Glutamatergic neuron (in vitro differentiated cells): ENCODE measurements at regions not wholly inside any gene's neighbourhood (a gene's known extent, or its start where the extent isn't known, plus 50 kb on each side); places are given as distances from the start of the nearest gene placed in this dataset.

Experiments used
- DNase-seq: peaks from one replicate; pipeline ENCODE4 v3.0.0; 2022
- H3K27ac Mint-ChIP-seq: one replicate; pipeline ENCODE4 v1.8.0; 2020; ENCODE audit warnings: mild to moderate bottlenecking, mixed read lengths, inconsistent platforms; ENCODE audit not compliant: unreplicated experiment
- H3K27me3 Mint-ChIP-seq: one replicate; pipeline ENCODE4 v1.8.0; 2020; ENCODE audit warnings: mild to moderate bottlenecking, moderate library complexity, mixed read lengths, inconsistent platforms; ENCODE audit not compliant: unreplicated experiment
- H3K36me3 Mint-ChIP-seq: one replicate; pipeline ENCODE4 v1.8.0; 2020; ENCODE audit warnings: mild to moderate bottlenecking, mixed read lengths, inconsistent platforms; ENCODE audit not compliant: unreplicated experiment
- H3K4me1 Mint-ChIP-seq: one replicate; pipeline ENCODE4 v1.8.0; 2020; ENCODE audit warnings: mild to moderate bottlenecking, low read depth, mixed read lengths, inconsistent platforms; ENCODE audit not compliant: unreplicated experiment
- H3K4me3 Mint-ChIP-seq: one replicate; pipeline ENCODE4 v1.8.0; 2020; ENCODE audit warnings: mild to moderate bottlenecking, mixed read lengths, inconsistent platforms; ENCODE audit not compliant: unreplicated experiment
- H3K9me3 Mint-ChIP-seq: one replicate; pipeline ENCODE4 v1.8.0; 2020; ENCODE audit warnings: mild to moderate bottlenecking, moderate library complexity, mixed read lengths, inconsistent platforms; ENCODE audit not compliant: unreplicated experiment
- TF ChIP-seq, protein P1 (sequence below): fragments of 200-600 bp; sonication (generic); IDR thresholded peaks from one replicate; pipeline ENCODE4 v1.5.0; 2021; ENCODE audit not compliant: partially characterized antibody, unreplicated experiment

DNA sequence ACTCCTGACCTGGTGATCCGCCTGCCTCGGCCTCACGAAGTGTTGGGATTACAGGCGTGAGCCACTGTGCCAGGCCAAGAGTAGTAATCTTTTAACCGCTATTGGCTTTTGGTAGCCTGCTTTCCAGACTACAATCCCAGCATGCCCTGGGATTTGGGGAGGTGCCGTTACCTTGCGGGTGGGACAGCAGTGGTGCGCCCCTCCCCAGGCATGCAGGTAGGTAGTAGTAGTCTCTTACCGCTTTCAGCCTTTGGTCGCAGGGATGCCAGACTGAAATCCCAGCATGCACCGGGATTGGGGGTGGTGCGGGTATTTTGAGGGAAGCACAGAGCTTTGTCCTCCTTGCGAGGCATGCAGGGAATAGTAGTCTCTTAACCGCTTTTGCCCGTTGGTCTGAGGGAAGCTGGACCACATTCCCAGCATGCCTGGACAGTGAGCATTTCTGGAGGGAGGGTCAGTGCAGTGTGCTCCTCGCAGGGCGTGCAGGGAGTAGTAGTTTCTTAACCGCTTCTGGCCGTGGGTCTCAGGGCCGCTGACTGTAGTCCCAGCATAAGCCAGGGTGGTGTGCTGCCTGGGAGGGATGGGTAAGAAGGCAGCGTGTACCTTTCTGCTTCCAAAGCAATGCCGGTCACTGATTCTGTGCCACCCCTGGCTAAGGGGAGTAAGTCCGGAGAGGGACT lies 1686.8 kb downstream of the TP53TG3F start:
- H3K4me1 Mint-ChIP-seq: no peaks in the 10 kb centered on the region
- peaks cover 8% of the 10 kb centered on the region for H3K36me3 Mint-ChIP-seq
- TF ChIP-seq, protein P1, sequence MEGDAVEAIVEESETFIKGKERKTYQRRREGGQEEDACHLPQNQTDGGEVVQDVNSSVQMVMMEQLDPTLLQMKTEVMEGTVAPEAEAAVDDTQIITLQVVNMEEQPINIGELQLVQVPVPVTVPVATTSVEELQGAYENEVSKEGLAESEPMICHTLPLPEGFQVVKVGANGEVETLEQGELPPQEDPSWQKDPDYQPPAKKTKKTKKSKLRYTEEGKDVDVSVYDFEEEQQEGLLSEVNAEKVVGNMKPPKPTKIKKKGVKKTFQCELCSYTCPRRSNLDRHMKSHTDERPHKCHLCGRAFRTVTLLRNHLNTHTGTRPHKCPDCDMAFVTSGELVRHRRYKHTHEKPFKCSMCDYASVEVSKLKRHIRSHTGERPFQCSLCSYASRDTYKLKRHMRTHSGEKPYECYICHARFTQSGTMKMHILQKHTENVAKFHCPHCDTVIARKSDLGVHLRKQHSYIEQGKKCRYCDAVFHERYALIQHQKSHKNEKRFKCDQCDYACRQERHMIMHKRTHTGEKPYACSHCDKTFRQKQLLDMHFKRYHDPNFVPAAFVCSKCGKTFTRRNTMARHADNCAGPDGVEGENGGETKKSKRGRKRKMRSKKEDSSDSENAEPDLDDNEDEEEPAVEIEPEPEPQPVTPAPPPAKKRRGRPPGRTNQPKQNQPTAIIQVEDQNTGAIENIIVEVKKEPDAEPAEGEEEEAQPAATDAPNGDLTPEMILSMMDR: no peak
- H3K9me3 Mint-ChIP-seq: peaks cover 47% of the 10 kb centered on the region
- no peak for DNase-seq
- peaks cover 15% of the 10 kb centered on the region for H3K27me3 Mint-ChIP-seq
- H3K4me3 Mint-ChIP-seq: no peak overlapping the region
- no peak overlapping the region for H3K27ac Mint-ChIP-seq

DNA sequence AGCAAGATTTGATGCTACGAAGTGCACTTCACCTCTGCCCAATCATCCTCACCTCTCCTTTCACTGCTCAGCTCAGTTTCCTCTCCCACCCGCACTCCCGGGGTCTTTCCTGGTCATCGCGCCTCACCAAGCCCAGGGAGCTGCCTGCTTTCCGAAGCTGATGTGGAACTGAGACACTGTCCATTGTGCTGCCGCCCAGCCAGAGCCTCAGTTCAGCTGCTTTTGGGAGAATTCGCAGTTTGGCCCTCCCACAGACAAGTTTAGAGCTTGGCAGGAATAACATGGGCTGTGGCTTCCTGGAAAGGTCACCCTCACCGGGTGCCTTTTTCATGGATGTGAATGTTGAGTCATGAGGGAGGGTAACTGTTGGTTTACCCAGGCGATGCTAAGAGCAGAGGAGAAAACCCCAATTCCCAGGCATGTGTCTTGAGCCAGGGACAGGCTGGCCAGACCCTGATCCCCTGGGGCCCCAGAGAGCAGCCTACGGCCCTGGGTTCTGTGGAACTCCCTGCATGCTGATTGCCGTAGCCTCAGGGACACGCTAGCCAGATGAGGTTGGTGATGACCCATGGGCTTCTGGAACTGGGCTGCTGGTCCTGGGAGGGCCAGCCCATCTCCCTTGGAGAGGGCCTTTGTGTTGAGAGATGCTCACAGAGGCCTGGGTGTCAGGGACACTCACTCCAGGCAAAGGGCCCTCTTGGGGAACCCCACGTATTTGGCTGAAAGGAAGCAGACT lies 1687.5 kb downstream of the TP53TG3F start:
- TF ChIP-seq, protein P1: no peak
- no peak overlapping the region for H3K27ac Mint-ChIP-seq
- peaks cover 5% of the 10 kb centered on the region for H3K36me3 Mint-ChIP-seq
- H3K4me1 Mint-ChIP-seq: no peaks in the 10 kb centered on the region
- peaks cover 14% of the 10 kb centered on the region for H3K27me3 Mint-ChIP-seq
- H3K9me3 Mint-ChIP-seq: peaks cover 44% of the 10 kb centered on the region
- no peak for DNase-seq
- no peak overlapping the region for H3K4me3 Mint-ChIP-seq

DNA sequence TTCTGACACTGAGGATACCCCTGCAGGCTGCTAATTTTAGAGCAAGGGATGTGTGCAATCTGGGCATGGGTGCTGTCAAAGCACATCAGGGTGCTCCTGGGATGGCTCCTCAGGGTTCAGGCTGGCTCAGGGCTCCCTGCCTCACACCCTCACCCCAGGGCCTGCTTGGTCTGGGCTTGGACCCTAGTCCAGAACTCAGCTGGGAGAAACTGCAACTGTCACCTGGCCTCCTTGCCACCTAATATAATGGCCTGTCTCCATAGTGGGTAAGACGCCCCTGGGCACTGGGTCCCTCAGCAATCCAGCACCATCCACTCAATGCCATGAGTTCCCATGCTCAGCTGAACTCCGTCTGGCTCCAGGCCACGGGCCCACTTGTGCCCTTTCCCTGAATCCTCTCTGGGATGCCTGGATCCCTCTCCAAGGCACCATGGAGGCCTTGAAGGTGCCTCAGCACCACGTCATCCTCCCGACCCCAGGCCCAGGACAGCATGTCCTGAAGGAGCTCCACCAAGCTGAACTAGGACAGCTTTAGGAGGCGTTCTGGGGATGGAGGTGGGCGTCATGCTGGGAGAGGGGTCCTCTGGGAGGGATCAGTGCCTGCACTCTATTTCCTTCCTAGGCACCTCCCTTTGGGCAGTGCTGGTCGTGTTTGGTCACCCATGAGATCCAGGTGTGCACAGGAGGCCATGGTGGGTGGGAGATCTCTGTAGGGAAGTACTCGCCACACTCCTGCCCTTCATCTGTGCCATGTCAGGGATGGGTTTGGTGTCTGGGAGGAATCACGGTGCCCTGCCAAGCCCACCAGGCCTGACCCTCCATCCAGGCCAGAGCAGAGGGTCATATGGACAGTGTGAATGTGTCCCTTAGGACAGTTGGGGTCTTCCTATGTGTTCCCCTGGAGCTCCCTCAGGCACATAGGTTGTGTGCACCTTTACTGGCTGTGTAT lies 1688.4 kb downstream of the TP53TG3F start:
- Mint-ChIP-seq H3K4me1 (no peaks in the 10 kb centered on the region), H3K27ac (no peak overlapping the region), H3K36me3 (peaks cover 5% of the 10 kb centered on the region), H3K4me3 (no peak overlapping the region), H3K9me3 (peaks cover 45% of the 10 kb centered on the region), H3K27me3 (peaks cover 14% of the 10 kb centered on the region)
- TF ChIP-seq, protein P1: no peak
- no peak for DNase-seq

DNA sequence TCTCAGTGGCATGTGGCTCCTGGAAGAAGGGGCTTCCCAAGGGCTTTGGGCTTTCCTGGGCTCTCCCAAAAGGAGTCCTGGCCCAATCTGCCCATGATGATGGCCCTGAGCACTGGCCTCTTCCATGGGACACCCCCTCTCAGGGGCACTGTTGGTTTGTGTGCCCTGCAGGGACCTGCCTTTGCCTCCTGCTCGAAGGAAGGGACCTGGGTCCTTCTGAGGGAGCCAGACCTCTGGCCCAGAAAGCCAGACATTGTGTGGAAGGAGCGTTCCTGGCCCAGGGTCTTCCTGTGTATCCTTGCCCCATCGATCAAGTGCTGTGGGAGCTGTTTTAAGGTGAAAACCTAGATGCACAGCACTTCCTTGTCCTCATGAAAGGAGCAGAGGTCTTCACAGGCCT lies 1689.3 kb downstream of the TP53TG3F start:
- Mint-ChIP-seq H3K4me3 (no peak overlapping the region), H3K4me1 (no peaks in the 10 kb centered on the region), H3K27me3 (peaks cover 17% of the 10 kb centered on the region), H3K27ac (no peak overlapping the region), H3K36me3 (peaks cover 5% of the 10 kb centered on the region), H3K9me3 (peaks cover 45% of the 10 kb centered on the region)
- TF ChIP-seq, protein P1: no peak
- DNase-seq: no peak
